Activated T-helper 1 cell treated with anti-CD3 and anti-CD28 coated beads, Interleukin-2, amount 50 U/mL, for 16 hours (primary cell): ENCODE measurements at regions not wholly inside any gene's neighbourhood (a gene's known extent, or its start where the extent isn't known, plus 50 kb on each side); places are given as distances from the start of the nearest gene placed in this dataset.
"Not testable (repeated sequence)": the region's sequence is repeated elsewhere in the genome, so short reads cannot be mapped to it uniquely, and the experiment has no call there.

Experiments
- DNase-seq, 2 donors: peaks; one replicate each; pipeline ENCODE4 v3.0.0-alpha.2; 2020; ENCODE audit warnings: low read depth in 1 of 2, low spot score in 1 of 2

DNA sequence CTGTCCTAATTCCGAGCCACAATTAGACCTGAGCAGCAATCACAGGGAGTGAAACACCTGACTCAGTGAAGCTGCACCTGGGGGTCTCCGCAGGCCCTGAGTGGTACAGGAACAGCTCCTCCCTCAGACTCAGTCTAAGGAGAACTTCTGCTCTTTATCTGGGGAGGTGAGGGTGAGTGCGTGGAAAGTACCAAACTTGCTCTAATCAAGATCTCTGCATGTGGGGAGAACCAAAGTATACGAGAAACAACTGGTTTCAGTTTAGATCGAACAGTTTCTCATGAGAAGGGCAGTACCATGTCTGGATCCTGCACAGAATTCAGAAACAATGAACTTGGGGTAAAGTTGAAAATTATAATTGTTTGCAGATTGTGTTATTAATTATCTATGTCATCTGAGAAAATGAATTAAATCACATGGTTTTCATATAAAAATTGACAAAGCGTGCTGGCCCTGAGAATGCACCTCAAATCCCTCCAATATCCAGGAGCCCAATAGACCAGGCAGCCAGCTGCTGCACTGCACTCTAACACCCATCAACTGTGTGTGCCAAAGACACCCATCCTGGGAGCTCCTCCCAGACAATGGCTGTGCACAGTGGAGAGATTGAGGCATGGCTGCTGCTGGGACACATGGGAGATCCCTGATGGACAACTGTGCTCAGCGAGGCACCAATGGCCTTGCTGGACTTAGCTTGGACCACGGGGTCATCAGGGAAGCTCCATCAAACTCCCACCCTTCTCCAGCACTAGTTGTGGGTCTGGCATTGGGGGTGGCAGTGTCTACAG lies 803.8 kb downstream of the TMEM121 start:
- not testable (repeated sequence) for DNase-seq

DNA sequence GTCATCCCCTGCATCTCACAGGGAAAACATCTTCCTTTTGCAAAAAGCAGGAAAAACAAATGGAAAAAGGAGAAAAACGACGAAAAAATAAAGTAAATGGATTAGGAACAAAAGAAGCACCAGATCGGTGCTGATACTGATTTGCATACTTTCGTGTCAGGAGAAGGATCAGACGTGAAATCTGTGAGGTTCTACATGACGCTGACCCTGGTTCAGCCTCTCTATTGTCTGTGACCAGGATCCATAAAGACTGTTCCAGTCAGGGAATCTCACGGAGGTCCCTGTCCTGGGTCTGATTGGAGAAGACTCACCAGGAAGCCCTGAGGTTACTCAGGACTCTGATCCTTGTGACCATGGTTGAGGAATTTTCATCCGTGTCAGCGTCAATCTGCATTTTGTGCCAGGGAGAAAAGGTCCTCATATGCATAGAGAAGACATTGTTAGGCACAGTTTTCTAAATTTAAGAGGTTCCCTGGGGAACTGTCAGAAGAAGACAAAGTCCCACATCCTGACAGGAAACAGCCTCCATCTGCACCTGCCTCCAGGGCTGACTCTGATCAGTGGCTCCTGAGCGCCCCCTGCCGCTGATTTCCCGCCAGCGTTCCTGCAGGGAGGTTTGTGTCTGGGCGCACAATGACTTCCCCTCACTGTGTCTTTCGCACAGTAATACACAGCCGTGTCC lies 808.2 kb downstream of the TMEM121 start:
- DNase-seq, result peak; percentile 51 to 92

GRCh38 chr14:106335110-106335429 lies 808.7 kb downstream of the TMEM121 start:
- not testable (repeated sequence) for DNase-seq

DNA sequence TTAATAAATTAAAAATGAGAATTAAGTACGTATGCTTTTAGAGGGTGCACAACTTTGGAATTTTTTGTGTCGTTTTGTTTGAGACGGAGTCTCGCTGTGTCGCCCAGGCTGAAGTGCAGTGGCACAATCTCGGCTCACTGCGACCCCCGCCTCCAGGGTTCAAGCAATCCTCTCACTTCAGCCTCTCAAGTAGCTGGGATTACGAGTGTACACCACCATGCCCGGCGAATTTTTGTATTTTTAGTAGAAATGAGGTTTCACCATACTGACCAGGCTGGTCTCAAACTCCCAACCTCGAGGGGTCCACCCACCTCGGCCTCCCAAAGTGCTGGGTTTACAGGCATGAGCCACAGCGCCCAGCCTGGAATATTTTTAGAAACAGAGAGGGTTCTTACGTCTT lies 812.4 kb downstream of the TMEM121 start:
- DNase-seq, result not testable (repeated sequence)

DNA sequence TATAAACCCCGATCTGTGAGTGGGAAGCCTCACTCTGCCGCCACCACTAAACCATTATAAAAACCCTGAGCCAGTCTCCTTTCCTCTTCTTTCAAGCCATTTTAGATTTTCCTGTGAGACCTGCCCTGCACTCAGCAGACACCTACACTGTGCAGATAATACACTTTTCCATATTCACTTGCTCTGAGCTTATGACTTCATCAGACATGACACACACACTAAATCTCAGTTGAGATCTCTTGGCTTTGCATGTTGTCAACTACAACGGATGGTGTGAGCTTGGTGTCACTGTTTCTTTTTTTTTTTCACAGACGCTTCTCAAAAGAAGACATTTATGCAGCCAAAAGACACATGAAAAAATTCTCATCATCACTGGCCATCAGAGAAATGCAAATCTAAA lies 814.3 kb downstream of the TMEM121 start:
- not testable (repeated sequence) for DNase-seq

- not testable (repeated sequence) for DNase-seq
These were observed 814.8 kb downstream of the TMEM121 start for GRCh38 chr14:106341161-106341560.

GRCh38 chr14:106343626-106344025 lies 817.2 kb downstream of the TMEM121 start:
- DNase-seq, result no peak

GRCh38 chr14:106344065-106344614 lies 817.8 kb downstream of the TMEM121 start:
- DNase-seq, result not testable (repeated sequence)

DNA sequence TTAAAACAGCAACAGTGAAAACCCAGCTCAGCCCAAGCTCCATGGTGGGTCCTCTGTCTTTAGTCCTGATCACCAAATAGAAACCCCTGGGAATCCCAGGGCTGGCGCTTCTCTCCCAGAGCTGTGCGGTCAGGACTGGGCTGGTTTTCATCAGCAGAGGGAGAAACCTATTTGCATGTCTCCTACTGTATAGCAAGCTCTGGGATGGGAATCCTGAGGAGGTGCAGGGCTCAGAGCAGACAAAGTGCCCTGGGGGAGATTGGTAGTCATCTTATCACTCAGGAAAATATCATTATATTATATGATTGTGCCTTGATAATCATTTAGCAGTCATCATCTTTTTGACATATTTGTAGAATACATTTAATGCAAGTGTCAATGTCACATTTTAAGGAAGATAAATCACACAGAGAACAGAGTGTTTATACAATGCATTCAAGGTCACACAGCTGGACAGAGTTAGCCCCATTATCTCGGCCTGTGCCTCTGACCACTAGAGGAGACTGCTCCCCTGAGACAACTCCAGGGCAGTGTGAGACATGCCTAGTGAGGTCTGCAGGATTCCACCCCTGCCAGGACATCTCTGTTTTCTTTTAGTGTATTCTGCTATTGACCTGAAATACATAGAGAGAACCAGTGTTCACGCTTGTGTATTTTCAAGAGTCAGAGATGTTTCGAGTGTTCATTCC lies 818.6 kb downstream of the TMEM121 start:
- not testable (repeated sequence) for DNase-seq

DNA sequence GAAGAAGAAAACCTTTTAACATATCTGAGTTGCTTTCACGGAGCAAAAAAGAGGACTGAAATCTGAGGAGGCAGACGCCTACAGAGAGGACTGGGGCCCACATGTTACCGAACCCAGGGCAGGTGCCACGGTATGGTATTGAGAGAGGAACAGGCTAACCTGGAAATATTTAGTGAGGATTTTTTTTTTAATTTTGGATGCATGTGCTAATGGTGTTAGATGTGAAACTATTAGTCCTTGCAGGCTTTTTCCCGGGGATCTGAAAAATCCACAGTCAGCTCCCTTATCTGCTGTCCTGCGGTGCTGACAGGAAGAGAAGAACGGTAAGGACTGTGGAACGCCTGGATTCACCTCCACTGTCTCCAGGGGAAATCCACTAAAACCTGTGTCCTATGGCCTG lies 819.7 kb downstream of the TMEM121 start:
- no peak for DNase-seq

DNA sequence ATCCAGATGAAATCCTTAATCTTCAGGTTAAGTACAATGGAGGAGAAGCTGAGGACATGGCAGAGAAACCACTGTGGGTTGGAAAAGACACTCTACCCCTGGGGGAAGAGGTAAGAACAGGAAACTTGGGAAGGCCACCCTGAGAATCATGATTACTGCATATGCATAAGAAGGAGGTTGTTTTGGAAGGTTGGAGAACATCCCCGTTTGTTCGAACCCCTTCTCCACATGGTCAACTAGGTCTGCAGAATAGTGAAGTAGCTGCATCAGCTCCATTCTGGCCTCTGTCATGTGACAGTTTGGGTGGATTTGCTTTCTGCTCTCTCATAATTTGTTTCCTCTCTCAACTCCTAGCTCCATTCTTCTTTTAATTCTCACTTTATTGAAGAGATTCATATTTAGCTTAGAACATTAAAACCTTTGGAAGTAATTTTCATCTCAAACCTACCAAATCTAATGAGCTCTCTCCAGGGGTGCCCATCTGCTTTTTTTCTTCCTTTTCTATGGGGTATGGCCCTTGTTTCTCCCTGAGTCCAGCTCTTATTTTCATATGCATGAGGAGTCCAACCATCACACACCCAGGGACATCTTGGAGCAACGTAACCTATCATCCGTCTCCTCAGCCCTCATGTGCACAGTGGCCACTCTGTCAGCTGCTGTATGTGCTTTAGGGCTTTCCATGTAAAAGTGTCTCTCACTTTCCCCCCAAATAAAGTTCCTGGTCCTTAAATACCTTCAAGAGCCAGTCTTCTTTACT lies 820.3 kb downstream of the TMEM121 start:
- no peak for DNase-seq

DNA sequence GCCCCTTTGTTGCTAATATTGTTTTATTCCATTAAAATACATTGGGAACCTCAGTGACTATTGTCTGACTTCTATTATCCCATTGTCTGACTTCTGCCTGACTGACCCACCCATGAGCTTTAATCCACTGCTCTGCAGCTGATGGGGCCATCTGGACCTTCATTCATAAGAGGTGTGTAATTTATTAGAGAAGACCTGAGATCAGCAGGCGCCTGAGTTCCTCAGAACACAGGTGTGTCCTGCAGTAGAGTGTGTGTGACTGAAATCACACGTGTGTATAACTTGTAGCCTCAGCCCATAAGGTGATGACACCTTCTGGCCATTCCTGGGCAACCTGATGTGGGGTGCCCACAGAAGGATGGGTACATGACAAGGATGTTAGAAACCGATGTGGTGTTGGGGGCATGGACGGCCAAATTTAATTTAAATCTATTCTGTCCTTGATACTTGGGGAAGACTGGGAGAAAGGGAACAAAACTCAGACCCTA lies 821.0 kb downstream of the TMEM121 start:
- DNase-seq, result no peak

DNA sequence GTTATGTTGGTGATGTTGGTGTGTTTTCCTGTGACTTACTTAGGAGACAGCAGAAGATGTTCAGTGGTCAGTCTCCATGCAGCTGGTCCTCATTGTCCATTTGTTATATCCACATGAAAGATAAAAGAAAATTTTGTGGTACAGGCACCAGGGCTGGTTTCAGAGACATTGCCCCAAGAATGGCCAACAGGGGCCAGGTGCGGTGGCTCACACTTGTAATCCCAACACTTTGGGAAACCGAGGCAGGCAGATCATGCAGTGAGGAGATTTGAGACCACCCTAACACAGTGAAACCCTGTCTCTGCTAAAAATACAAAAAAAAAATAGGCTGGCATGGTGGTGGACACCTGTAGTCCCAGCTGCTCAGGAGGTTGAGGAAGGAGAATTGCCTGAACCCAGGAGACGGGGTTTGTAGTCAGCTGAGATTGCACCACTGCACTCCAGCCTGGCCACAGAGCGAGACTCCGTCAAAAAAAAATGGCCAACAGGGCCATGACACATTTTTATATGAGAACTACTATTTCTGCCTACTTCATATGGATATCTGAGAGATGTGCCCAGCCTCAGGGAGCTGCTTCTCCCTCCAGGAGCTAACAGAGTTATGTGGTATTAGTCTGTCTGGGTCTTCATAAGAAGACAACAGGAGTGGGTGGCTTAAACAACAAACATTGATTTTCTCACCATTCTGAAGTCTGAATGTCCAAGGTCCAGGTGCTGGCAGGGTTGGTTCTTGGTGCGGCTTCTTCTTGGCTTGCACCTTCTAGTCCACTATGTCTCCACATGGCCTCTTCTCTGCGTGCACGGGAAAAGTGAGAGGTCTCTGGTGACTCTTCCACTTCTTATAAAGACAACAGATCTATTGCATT lies 821.7 kb downstream of the TMEM121 start:
- DNase-seq, result no peak

- DNase-seq, result peak; percentile 33 to 81
These were observed 822.6 kb downstream of the TMEM121 start for GRCh38 chr14:106348873-106349540.

DNA sequence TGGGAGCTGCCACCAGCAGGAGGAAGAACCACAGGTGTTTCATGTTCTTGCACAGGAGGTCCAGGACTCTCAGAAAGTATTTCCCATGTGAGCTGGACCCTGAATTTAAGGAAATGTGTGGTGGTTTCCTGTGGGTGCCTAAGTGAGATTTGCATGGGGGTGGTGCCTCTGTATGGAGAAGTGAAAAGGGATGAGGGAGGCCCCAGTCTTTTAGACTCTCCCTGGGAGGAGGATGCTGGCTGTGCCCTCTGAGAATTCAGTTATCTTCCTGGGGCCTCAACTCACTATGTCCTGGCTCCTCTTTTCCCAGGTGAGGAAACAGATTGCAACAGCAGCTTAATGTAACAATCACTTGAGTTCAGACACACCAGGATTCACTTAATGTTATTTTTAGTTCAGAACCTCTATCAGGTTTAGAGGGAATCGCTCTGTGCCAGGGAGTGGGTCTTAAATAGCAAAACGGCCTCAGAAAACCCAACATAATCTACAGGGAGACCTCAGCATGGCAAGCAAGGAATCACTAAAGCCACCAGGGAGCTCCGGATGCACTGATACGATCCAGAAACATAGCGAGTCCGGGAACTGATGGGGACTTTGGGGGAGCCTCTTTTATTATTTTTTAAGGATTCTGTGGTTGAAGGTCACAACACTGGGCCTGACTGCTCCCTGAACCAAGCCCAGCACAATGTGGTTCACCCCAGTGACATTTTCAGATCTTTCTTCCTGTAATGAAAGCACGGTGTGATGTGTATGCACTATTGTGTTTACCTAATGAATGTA lies 823.5 kb downstream of the TMEM121 start:
- DNase-seq, result not testable (repeated sequence)

DNA sequence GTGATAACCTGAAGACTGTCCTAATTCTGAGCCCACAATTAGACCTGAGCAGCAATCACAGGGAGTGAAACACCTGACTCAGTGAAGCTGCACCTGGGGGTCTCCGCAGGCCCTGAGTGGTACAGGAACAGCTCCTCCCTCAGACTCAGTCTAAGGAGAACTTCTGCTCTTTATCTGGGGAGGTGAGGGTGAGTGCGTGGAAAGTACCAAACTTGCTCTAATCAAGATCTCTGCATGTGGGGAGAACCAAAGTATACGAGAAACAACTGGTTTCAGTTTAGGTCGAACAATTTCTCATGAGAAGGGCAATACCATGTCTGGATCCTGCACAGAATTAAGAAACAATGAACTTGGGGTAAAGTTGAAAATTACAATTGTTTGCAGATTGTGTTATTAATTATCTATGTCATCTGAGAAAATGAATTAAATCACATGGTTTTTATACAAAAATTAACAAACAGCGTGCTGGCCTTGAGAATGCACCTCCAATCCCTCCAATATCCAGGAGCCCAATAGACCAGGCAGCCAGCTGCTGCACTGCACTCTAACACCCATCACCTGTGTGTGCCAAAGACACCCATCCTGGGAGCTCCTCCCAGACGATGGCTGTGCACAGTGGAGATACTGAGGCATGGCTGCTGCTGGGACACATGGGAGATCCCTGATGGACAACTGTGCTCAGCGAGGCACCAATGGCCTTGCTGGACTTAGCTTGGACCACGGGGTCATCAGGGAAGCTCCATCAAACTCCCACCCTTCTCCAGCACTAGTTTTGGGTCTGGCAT lies 828.8 kb downstream of the TMEM121 start:
- DNase-seq, result not testable (repeated sequence)

DNA sequence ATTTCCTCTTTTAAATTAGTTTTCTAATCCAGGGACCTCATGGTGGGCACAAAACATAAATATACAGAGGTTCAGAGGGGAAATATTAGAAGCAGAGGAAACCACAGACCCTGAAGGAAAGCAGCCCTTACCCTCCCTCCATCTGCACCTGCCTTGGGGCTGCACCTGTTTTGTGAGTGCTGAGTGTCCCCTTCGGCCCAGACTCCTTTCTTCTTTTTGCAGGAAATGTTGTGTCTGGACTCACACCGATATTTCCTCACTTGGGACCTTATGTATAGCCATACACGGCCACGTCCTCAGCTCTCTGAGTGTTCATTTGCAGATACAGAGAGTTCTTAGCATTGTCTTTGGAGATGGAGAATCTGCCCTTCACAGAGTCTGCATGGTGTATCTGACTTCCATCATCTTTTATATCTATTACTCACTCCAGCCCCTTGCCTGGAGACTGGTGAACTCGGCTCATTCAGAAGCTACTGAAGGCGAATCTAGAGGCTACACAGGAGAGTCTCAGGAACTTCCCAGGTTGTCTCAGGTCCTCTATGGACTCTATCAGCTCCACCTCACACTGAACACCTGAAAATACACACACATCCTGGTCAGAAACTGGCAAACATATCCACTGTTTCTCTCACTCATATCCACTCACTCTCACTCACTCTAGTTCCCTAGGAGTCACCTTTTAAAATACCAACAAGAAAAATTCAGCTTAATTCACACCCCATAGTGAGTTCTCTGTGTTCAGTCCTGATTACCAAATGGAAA lies 829.7 kb downstream of the TMEM121 start:
- DNase-seq, result not testable (repeated sequence)
